K562 (cell line): ENCODE measurements at regions not wholly inside any gene's neighbourhood (a gene's known extent, or its start where the extent isn't known, plus 50 kb on each side); places are given as distances from the start of the nearest gene placed in this dataset.
A peak's percentile ranks its signal among the peaks of the same experiment; 100 is the strongest.

Experiments
- BACH1 ChIP-seq: fragments of 200-800 bp; sonication (Bioruptor generic); IDR thresholded peaks from 2 replicates; pipeline ENCODE4 v1.6.1; 2016; ENCODE audit warnings: missing genetic modification characterization, missing compliant biosample characterization
- DDX20 ChIP-seq: fragments of 450-650 bp; IDR thresholded peaks from 2 replicates; pipeline ENCODE4 v1.6.1; 2016; ENCODE audit warnings: missing genetic modification characterization, low read depth, mild to moderate bottlenecking, missing compliant biosample characterization, moderate library complexity
- HBP1 ChIP-seq: fragments of 450-650 bp; formaldehyde crosslinking; IDR thresholded peaks from 2 replicates; pipeline ENCODE4 v1.4.0; 2022; ENCODE audit warnings: missing genetic modification characterization
- KLF6 ChIP-seq: fragments of 250-450 bp; sonication (Bioruptor Pico); IDR thresholded peaks from 2 replicates; pipeline ENCODE4 v1.4.0; 2020; ENCODE audit warnings: mild to moderate bottlenecking, moderate library complexity, borderline replicate concordance
- MECOM ChIP-seq: fragments of 250-450 bp; sonication (Bioruptor Pico); IDR thresholded peaks from 2 replicates; pipeline ENCODE4 v1.8.0; 2022; ENCODE audit warnings: inconsistent platforms
- NR4A1 ChIP-seq, 2 experiments: fragments of 250-450 bp in 1 of 2; fragments of 450-650 bp in 1 of 2; sonication (Bioruptor Pico) in 1 of 2; IDR thresholded peaks; 2 replicates each; pipeline versions ENCODE4 v1.4.0 to v1.6.1; 2016 to 2020; ENCODE audit warnings: mild to moderate bottlenecking in 2 of 2, missing compliant biosample characterization in 1 of 2, missing genetic modification characterization in 1 of 2, moderate library complexity in 1 of 2
- RBM22 ChIP-seq: fragments of 200-400 bp; formaldehyde crosslinking; IDR thresholded peaks from 2 replicates; pipeline ENCODE4 v1.6.1; 2018; ENCODE audit warnings: low read length, low read depth; ENCODE audit not compliant: poor library complexity, severe bottlenecking
- TCF15 ChIP-seq: fragments of 250-450 bp; sonication (Bioruptor Pico); IDR thresholded peaks from 2 replicates; pipeline ENCODE4 v1.8.0; 2022; ENCODE audit warnings: moderate library complexity, mild to moderate bottlenecking, inconsistent platforms
- ZNF175 ChIP-seq: fragments of 200-800 bp; sonication (Bioruptor generic); IDR thresholded peaks from 2 replicates; pipeline ENCODE4 v1.6.1; 2016; ENCODE audit warnings: low read depth, mild to moderate bottlenecking, missing genetic modification characterization, missing compliant biosample characterization
- ZNF239 ChIP-seq: fragments of 250-450 bp; sonication (Bioruptor Pico); IDR thresholded peaks from 2 replicates; pipeline ENCODE4 v1.4.0; 2020; ENCODE audit warnings: mild to moderate bottlenecking
- ZNF511 ChIP-seq: sonication (generic); formaldehyde crosslinking; IDR thresholded peaks from 2 replicates; pipeline ENCODE4 v1.8.0; 2022; ENCODE audit warnings: mild to moderate bottlenecking, missing genetic modification reagents
- TF ChIP-seq, protein P1 (sequence below), 2 experiments: fragments of 200-800 bp in 1 of 2; sonication (Bioruptor generic) in 1 of 2; sonication (generic) in 1 of 2; formaldehyde crosslinking in 1 of 2; IDR thresholded peaks in 1 of 2; conservative IDR thresholded peaks in 1 of 2; 2 replicates each; pipeline versions ENCODE4 v1.5.0 to v1.6.1; 2016 to 2020; ENCODE audit warnings: missing compliant biosample characterization in 1 of 2, missing genetic modification characterization in 1 of 2, missing genetic modification reagents in 1 of 2
- TF ChIP-seq, protein P2 (sequence below): fragments of 250-450 bp; sonication (Bioruptor Pico); IDR thresholded peaks from 2 replicates; pipeline ENCODE4 v1.4.0; 2020; ENCODE audit warnings: mild to moderate bottlenecking, moderate library complexity, borderline replicate concordance
- TF ChIP-seq, protein P3 (sequence below): fragments of 250-450 bp; sonication (Bioruptor Pico); IDR thresholded peaks from 2 replicates; pipeline ENCODE4 v1.8.0; 2022; ENCODE audit warnings: moderate library complexity, mild to moderate bottlenecking, inconsistent platforms

- TF ChIP-seq ZNF175 (CRISPR knock-in tag) (peak; percentile 90), ZNF511 (CRISPR knock-in tag) (no peak), HBP1 (CRISPR knock-in tag) (peak; percentile 85), MECOM (CRISPR knock-in tag) (peak; percentile 58; the same call in 1 of the 2 replicates), NR4A1 (CRISPR knock-in tag; IDR thresholded peaks at IDR 0.05) (0 out of 2 replicates have a peak, but pooled peaks have one; percentile 23), NR4A1 (tag; IDR thresholded peaks at IDR 0.05) (peak; percentile 98), TCF15 (CRISPR knock-in tag) (peak; percentile 83; the same call in 1 of the 2 replicates), RBM22 (no peak), DDX20 (0 out of 2 replicates have a peak, but pooled peaks have one; percentile 21), ZNF239 (CRISPR knock-in tag) (peak; percentile 74), BACH1 (tag) (peak; percentile 25; the same call in 1 of the 2 replicates), KLF6 (CRISPR knock-in tag) (peak; percentile 90)
- TF ChIP-seq, protein P1, sequence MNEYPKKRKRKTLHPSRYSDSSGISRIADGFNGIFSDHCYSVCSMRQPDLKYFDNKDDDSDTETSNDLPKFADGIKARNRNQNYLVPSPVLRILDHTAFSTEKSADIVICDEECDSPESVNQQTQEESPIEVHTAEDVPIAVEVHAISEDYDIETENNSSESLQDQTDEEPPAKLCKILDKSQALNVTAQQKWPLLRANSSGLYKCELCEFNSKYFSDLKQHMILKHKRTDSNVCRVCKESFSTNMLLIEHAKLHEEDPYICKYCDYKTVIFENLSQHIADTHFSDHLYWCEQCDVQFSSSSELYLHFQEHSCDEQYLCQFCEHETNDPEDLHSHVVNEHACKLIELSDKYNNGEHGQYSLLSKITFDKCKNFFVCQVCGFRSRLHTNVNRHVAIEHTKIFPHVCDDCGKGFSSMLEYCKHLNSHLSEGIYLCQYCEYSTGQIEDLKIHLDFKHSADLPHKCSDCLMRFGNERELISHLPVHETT (CRISPR knock-in tag; conservative IDR thresholded peaks at IDR 0.05 in 1 of 2, IDR thresholded peaks at IDR 0.05 in 1 of 2), result peak in 1 of 2 experiments; percentile 75; a peak in 2 of 4 replicates
- TF ChIP-seq, protein P2, sequence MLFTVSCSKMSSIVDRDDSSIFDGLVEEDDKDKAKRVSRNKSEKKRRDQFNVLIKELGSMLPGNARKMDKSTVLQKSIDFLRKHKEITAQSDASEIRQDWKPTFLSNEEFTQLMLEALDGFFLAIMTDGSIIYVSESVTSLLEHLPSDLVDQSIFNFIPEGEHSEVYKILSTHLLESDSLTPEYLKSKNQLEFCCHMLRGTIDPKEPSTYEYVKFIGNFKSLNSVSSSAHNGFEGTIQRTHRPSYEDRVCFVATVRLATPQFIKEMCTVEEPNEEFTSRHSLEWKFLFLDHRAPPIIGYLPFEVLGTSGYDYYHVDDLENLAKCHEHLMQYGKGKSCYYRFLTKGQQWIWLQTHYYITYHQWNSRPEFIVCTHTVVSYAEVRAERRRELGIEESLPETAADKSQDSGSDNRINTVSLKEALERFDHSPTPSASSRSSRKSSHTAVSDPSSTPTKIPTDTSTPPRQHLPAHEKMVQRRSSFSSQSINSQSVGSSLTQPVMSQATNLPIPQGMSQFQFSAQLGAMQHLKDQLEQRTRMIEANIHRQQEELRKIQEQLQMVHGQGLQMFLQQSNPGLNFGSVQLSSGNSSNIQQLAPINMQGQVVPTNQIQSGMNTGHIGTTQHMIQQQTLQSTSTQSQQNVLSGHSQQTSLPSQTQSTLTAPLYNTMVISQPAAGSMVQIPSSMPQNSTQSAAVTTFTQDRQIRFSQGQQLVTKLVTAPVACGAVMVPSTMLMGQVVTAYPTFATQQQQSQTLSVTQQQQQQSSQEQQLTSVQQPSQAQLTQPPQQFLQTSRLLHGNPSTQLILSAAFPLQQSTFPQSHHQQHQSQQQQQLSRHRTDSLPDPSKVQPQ (CRISPR knock-in tag), result peak; percentile 80; the same call in 1 of the 2 replicates
- TF ChIP-seq, protein P3, sequence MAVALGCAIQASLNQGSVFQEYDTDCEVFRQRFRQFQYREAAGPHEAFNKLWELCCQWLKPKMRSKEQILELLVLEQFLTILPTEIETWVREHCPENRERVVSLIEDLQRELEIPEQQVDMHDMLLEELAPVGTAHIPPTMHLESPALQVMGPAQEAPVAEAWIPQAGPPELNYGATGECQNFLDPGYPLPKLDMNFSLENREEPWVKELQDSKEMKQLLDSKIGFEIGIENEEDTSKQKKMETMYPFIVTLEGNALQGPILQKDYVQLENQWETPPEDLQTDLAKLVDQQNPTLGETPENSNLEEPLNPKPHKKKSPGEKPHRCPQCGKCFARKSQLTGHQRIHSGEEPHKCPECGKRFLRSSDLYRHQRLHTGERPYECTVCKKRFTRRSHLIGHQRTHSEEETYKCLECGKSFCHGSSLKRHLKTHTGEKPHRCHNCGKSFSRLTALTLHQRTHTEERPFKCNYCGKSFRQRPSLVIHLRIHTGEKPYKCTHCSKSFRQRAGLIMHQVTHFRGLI, result peak; percentile 66; the same call in 1 of the 2 replicates
Measured at GRCh38 chr10:33056828-33057596, 99.0 kb upstream of the ITGB1 start (continued).
